NCI-H748 (cell line): ENCODE measurements at regions not wholly inside any gene's neighbourhood (a gene's known extent, or its start where the extent isn't known, plus 50 kb on each side); places are given as distances from the start of the nearest gene placed in this dataset.
A peak's percentile ranks its signal among the peaks of the same experiment; 100 is the strongest.

ENCODE experiments used
- DNase-seq: peaks from one replicate; lab custom pipeline; 2025; ENCODE audit not compliant: unreplicated experiment; lab: John Stamatoyannopoulos, UW

DNA sequence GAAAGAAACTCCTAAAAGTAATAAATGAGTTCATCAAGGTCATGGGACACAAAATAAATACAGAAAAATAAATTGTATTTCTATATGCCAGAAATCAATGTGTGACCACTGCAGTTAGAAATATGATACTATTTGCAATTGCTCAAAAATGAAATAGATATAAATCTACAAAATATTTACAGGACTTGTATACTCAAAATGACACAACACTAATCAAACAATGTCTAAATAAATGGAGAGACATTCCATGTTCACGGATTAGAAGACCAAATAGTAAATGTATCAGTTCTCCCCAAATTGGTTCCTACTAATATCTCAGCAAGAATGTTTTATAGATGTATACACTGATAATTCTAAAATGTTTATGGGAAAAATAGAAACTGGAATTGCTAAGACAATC lies 345.3 kb downstream of the NR2F1-AS1 start:
- DNase-seq: no peak

DNA sequence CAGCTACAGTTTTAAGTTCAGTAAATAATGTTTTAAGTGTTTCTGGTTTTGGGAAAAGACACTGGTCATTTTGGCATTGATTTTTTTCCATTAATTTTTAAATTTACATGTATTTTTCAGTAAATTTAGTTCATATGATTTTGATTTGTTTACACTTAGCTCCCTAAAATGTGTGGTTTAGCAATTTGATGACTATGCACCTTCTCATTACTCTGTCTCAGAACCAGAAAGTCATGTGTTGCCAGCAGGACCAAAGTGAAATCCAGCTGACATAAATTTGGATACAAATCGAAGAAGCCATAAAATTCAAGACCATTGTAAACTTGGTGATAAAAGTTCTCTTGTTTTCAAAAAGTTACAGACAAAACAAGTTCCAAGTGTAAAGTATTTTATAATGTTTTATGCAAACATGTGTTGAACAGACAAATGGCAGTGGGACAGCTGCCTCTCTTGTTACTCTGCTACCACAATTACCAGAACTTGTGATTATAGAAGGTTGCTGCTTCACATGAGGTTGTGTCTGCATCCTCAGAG lies 354.8 kb downstream of the NR2F1-AS1 start:
- no peak for DNase-seq

DNA sequence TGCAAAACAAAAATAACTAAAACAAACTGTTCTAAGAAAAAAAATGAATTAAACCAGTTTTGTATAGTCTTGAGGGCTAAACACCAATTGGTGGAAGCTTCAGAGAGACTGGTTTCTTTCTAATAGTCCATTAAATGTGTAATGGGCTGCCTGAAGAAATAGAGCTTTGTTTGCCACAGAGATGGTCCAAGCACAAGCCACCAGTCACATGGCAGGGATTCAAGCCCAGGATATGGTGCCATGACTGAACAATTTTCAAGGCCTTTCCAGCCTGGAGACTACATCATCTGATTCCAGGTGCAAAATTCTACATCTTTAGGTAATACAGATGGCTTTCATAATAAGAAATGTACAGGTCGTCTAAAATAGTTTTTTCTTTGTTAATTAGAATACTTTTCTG lies 355.3 kb downstream of the NR2F1-AS1 start:
- no peak for DNase-seq

DNA sequence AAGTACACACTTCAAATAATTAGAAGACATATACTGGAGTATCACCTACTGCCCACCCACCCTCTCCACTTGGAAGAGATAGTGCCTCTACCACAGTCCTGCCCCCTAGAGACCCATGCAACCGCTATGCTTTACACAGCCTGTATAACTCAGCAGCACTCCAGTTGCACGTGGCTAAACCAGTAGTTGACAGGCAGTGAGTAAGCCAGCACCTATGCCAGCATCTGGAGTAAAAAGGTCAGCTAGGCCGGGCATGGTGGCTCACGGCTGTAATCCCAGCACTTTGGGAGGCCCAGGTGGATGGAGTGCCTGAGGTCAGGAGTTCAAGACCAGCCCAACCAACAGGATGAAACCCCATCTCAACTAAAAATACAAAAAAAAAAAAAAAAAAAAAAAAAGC lies 356.4 kb downstream of the NR2F1-AS1 start:
- no peak for DNase-seq

DNA sequence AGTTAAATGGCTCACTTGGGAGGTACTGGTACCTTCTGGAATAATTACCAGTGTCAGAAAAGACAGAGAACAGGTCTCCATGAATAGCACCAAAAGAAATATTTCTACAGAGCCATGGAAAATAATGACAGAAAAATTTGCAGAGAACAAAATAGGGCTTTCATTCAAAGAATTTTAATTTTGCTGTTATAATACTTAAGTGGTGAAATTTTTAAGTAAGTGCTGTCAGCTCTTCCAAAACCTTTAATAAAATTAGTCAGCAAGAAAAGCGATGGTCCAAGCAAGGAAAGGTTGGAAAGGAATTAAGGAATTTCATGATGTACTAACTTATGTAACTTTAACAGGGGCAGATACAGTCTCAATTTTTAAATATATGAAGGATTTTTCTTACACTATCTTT lies 359.2 kb downstream of the NR2F1-AS1 start:
- no peak for DNase-seq

DNA sequence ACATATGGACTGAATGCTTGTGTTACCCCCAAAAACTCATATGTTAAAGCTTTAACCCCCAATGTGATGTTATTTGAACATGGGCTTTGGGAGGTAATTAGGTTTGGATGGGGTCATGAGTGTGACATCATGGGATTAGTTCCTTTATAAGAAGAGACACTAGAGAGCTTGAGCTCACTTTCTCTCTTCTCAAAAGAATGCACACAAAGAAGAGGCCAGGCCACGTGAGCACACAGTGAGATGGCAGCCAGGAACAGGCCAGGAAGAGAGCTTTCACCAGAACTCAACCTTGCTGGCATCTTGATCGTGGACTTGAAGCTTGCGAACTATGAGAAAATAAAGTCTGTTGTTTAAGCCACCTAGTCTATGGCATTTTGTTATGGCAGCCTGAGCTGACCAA lies 360.6 kb downstream of the NR2F1-AS1 start:
- no peak for DNase-seq

DNA sequence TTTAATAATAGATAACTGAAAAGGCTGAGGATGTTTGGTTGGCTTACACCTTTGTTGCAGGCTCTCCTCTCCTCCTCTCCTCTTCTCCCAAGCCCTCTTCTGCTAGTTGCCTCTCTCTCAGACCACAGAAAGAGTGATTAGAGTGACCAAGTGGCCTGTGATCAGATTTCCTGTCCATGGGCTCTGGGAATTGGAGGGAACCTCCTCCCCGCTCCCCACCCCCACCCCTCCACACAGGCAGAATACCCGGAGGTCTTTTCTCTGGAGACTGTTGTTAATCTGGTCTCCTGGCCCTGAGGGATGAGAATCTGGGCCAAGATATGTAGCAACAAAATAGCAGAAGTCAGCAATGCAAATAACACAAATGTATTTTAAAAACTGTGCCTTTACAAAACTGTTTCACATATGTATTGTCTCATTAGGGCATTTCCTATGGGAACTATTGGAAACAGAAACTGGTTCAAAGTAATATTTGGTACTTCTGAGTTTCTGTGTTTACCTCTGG lies 361.3 kb downstream of the NR2F1-AS1 start:
- no peak for DNase-seq

DNA sequence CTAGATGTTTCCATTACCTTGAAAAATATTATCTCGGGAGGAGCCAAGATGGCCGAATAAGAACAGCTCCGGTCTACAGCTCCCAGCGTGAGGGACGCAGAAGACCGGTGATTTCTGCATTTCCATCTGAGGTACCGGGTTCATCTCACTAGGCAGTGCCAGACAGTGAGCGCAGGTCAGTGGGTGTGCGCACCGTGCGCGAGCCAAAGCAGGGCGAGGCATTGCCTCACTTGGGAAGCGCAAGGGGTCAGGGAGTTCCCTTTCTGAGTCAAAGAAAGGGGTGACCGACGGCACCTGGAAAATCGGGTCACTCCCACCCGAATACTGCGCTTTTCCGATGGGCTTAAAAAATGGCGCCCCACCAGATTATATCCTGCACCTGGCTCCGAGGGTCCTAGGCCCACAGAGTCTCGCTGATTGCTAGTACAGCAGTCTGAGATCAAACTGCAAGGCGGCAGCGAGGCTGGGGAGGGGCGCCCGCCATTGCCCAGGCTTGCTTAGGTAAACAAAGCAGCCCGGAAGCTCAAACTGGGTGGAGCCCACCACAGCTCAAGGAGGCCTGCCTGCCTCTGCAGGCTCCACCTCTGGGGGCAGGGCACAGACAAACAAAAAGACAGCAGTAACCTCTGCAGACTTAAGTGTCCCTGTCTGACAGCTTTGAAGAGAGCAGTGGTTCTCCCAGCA lies 367.8 kb downstream of the NR2F1-AS1 start:
- DNase-seq: peak; percentile 51

DNA sequence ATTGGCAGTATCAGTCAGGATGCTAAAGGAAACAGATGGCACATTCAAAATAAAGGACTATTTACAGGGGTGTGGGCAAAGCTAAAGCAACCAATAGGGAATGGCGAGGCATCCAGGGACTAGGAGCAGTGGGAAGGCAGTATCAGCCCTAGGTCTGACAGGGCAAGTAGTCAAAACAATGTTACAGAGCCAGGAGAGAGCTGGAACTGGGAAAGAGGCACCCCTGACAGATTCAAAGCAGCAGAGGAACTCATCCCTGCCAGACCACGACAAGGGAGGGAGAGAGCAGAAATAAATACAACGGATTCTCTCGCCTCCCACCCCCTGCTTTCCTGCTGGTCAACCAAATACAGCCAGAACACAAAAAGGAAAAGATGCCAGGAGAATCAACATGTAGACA lies 371.5 kb downstream of the NR2F1-AS1 start:
- no peak for DNase-seq

DNA sequence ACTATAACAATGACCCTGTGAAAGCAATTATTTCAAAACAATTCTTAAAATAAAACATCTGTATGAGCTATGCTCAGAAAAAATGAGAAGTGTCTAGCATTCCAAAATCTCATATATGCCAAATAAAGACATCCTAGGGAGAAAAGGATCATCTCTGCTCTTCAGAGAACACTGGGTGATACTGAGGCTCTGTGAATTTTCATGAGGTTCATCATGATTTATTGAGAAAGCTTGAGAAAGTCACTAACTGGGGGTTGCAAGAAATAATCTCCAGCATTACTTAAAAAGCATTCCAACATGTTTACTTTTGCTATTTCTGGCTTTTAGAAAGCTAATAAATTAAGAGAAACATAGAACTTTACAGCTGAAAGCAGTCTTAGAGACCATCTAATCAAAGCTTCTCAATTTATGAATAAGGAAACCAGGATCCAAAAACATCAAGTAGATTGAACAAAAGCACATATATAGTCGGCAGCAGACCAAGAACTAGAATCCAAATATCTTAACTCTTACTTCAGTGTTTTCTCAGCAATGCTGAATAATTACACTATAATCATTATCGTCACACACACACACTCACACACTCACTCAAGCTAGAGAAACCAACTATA lies 372.8 kb downstream of the NR2F1-AS1 start:
- DNase-seq: no peak

DNA sequence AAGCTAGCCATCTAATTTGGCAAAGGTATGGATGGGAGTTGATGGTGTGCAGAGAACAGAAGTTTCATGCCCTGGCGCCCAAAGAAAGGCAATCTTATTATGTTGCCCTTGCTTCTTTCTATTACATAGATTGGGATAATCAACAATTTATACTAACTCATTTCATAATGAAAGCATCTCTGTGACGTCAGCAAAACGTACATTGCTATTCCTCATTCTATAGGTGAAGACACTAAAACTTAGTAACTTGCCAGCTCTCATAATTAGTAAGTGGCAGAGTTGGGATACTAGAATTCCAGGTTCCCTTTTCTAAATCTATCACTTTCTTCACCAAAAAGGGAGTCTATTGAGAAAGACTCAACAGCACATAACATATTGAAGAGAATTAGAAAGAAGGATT lies 374.8 kb downstream of the NR2F1-AS1 start:
- DNase-seq: no peak

DNA sequence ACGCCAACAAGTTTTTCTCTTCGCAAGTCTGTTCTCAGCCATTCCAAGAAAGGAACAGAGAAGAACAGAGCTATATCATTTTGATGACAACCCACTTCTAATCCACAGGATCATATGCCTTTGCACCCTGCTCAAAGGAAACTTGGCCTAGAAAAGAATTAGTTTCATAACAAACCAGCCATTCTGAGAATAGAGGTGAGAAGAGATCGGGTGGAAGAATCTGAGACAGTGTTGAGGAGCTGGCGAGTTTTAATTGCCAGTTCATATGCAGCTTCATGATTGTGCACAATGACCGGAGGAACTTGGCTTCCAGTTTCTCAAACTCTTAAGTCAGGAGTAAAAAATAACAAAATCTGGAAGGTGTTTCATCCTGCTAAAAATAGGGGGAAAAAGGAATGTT lies 380.0 kb downstream of the NR2F1-AS1 start:
- DNase-seq: no peak

DNA sequence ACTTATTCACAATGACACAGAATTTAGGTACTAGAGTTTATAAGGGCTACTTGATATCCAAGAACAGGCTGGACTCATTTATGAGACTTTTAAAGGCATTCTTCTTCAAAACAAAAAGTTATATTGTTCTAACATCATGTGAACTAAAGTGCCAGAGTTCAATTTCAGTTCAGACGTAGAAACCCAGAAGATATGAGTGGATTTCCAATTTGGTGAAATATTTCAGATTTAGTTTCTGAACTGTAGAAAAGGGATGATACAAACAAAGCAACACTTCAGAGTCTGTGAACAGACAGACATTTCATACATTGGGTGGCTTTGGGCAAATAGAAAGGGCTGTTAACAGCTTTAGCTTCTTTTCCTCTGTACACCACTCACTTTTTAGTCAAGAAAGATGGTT lies 384.0 kb downstream of the NR2F1-AS1 start:
- DNase-seq: no peak

DNA sequence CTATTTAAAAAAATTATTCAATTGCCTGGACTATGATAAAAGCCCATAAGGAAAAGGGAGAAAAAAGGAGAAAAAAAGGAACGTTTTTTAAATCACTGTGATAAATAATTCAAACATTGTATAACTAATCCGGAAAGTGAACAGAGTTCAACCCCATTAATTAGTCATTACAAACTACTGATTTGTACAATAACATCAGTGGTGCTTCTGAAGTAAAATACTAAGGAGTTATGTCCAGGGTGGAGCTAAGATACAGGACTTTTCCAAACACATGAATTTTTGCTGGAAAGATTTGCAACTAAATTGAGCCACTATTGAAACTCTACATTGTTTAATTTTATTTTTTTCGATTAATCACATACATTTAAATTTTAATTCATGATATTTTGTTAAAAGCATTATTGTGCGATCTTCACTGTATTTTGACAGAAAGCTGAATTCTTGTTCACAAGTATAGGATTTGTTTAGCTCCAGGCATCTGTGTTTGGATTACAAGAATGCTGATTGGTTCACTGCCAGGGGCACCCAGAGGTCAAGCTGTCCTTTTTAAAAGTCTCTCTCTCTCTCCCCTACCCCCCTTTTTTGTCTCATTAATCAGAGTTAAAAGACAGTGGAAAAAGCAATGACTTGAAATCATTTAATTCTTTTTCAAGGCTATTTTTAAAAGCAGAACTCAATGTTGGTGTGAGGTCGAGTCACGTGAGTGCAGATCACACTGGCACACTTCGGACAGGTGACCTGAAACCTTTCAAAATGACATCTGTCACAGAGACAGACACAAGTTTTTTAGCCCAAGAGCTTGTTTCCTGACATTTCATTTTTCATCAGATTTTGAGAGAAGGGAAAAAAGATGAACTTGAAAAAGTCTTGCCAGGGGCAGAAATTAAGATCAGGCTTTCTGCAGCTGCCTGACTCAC lies 387.3 kb downstream of the NR2F1-AS1 start:
- DNase-seq: no peak

DNA sequence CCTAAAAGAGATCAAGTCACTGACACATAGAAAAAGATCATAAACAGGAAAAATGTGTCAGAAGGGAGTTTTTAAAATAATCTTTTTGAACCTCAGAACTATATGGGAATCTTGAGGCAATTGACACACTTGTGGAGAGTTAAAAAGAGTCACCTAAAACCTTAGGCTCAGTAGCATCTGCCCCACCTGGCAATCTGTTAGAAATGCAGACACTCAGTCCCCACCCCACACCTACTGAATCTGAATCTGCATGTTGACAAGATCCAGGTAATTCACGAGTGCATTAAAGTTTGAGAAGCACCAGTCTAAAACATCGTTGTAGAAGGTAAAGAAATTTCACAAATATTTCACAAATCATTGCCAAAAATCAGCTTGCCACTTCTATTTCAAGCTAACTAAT lies 388.3 kb downstream of the NR2F1-AS1 start:
- DNase-seq: no peak

DNA sequence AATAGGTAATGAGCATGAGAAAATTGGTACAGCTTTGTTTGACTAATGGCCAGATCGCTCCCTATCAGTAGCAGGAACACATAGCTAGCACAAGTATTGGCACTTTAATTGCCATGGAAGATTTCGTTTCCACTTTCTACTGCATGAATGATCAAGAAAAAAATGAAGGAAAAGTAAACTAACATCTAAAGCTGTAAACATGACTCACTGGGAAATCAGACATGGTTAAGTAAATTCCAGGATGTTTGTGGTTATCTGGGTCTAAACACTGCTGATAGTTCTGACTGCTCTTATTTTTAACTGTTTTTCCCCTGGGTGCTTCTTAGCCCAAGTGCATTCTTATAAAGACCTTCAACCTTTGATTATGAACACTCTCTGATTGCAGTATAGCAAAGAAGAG lies 388.9 kb downstream of the NR2F1-AS1 start:
- no peak for DNase-seq

DNA sequence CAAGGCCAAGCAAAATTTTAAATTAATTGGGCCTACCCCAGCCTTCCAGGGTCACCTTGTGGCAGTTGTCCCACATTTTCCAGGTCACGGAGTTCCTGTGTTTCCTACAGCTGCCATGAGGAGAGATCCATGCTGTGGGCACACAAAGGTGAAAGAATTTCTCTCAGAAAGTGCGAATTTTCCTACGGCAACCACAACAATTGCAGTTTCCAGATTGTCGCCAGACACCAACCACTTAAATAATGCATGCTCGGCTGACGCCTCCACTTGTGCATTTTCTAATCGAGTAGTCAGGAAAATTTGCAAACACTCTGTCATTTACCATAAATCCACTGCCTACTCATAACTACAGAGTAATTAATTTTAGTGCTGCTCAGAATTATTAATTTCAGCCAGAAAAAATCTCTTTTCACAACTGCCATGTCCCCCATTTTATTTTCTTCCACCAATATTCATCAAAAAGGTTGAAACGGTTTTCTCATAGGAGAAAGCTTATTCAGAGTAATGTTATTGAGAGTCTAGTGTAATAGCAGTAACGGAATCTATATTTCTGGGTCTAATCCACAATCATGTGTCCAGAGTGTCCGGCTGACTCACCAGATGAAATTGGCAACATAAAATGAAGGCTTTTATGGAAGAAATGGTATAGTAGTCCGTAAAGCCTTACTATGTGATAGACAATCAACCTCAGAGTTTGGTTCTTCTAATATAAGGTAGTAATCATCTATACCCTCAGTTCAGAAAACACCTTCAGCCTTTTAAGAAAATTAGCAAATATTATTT lies 389.8 kb downstream of the NR2F1-AS1 start:
- DNase-seq: no peak

DNA sequence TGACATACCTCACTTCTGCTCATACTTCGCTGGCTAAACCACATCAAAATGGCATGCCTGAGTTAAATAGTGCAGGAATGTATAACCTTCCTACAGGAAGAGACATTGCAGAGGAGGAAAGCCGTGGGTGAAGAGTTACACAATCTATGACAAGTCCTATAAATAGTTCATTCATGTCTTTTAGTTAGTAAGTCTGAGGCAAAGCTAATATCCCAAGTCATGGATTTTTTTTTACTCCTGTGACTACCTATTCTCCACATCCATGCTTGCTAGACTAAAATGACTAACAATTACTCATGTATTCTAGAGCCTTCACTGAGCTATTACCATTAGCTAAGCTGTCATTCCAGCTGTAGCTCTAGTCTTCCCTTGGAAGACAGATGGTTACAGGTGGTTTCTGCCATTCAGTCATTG lies 391.3 kb downstream of the NR2F1-AS1 start:
- DNase-seq: no peak

DNA sequence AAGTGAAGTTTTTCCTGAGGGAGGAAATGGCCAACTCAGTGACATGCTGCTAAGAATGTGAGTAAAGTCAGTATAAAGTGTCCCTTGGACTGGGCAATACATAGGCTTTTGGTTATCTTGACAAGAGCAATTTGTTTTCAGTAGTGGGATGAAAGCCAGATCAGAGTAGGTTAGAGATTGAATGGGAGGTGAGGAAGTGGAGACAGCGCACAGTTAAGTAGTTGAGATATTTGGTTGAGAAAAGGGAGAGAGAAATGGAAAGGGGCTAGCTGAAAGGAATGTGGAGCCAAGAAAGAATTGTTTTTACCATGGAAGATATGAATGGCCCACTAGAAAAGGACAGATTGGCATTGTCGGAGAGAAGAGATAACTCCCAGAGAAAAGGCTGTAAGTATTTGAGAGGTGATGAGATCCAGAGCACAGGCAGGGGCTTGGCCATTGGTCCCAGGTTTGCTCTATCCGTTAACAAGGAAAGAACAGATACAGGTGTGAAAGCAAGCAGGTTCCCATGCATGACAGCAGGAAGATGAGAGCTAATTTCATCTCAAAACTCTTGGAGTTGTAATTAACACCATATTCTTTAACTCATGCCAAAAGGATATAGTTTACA lies 392.0 kb downstream of the NR2F1-AS1 start:
- DNase-seq: no peak

DNA sequence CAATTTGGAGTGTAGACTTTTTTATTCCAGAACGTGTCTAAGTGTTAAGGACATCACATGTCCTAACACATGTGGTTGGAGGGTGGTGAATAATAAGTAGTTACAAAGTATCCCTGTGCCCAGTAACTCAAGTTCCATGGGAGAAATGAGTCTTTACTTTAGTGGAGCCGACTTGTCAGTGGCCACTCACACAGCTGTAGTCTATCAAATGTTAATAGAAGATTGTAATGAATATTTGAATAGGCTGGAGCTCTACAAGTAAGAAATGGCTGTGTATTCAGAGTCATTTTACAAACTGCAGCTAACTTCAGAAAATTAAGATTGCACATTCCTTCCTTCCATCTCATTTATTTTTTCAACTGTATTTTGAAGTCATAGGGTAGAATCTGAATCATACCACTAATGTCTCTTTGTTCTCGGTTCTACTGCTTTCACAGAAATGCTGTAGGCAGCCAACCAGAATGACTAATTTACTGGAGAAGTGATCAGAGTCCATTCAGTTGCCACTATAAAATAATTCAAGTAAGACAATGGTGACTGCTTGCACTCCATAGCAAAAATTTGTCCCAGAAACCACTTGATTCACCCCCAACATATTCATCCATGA lies 394.8 kb downstream of the NR2F1-AS1 start:
- no peak for DNase-seq
